Mammary epithelial cell (primary cell): ENCODE measurements at regions not wholly inside any gene's neighbourhood (a gene's known extent, or its start where the extent isn't known, plus 50 kb on each side); places are given as distances from the start of the nearest gene placed in this dataset.

Source experiments
- EZH2 ChIP-seq: IDR thresholded peaks from 2 replicates; pipeline ENCODE4 v1.6.1; 2012; ENCODE audit warnings: low read length, inconsistent platforms, borderline replicate concordance
- TF ChIP-seq, protein P1 (sequence below), 2 donors: IDR thresholded peaks in 1 of 2; conservative IDR thresholded peaks in 1 of 2; 2 replicates each; pipeline ENCODE4 v1.5.1; 2011 to 2012; ENCODE audit warnings: inconsistent platforms in 2 of 2, low read length in 2 of 2, mild to moderate bottlenecking in 2 of 2, control low read depth in 1 of 2, low read depth in 1 of 2; ENCODE audit not compliant: insufficient read depth in 1 of 2; ENCODE audit errors: extremely low read depth in 1 of 2

DNA sequence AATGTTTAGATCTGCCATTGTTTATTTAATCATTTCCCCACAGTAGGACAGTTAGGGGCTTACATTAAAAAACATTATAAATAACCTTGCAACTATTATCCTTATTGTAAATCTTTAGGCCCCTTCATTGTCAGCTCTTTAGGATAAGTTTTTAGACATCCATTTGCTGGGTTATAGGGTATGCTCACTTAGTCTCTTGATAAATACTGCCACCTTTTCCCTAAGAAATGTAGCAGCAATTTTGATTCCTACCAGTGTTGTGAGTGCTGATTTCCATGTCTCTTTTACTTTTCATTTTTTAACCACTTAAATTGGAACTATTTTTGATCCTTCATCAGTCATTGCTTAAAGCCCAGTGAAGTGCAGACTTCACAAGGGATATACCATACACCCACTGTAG lies 94.4 kb downstream of the AVPR1A start:
- TF ChIP-seq, protein P1, sequence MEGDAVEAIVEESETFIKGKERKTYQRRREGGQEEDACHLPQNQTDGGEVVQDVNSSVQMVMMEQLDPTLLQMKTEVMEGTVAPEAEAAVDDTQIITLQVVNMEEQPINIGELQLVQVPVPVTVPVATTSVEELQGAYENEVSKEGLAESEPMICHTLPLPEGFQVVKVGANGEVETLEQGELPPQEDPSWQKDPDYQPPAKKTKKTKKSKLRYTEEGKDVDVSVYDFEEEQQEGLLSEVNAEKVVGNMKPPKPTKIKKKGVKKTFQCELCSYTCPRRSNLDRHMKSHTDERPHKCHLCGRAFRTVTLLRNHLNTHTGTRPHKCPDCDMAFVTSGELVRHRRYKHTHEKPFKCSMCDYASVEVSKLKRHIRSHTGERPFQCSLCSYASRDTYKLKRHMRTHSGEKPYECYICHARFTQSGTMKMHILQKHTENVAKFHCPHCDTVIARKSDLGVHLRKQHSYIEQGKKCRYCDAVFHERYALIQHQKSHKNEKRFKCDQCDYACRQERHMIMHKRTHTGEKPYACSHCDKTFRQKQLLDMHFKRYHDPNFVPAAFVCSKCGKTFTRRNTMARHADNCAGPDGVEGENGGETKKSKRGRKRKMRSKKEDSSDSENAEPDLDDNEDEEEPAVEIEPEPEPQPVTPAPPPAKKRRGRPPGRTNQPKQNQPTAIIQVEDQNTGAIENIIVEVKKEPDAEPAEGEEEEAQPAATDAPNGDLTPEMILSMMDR (conservative IDR thresholded peaks at IDR 0.05 in 1 of 2, IDR thresholded peaks at IDR 0.05 in 1 of 2; ENCODE audit: extremely low read depth in 1 of 2, insufficient read depth in 1 of 2, low read depth in 1 of 2, low read length in 2 of 2) = no peak
- TF ChIP-seq EZH2 = no peak
